ENCODE measurements at regions not wholly inside any gene's neighbourhood (a gene's known extent, or its start where the extent isn't known, plus 50 kb on each side); places are given as distances from the start of the nearest gene placed in this dataset.
"Not testable (repeated sequence)": the region's sequence is repeated elsewhere in the genome, so short reads cannot be mapped to it uniquely, and the experiment has no call there.

DNA sequence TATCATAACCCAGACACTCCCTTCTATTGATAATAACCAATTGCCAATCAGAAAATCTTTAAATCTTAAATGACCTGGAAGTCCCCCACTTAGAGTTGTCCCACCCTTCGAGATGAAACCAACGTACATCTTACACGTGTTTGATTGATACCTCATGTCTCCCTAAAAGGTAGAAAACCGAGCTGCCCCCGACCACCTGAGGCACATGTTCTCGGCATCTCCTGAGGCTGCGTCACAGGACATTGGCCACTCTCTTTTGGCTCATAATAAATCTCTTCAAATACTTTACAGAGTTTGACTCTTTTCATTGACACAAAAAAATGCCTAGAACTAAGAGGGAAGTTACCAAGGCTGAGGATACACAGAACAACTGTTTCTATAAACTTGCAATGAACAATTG lies 190.0 kb downstream of the RTP5 start:
- Histone ChIP-seq H3K27me3 (ENCODE audit: insufficient read depth, low read length) (peaks cover 7% of the 10 kb centered on the region; the same call in 1 of the 2 replicates), H3K27ac (ENCODE audit: low read depth, low read length) (no peak overlapping the region), H4K20me1 (ENCODE audit: insufficient read depth) (no peaks in the 10 kb centered on the region), H3K9me2 (ENCODE audit: insufficient read depth) (no peaks in the 10 kb centered on the region), H3K36me3 (ENCODE audit: control insufficient read depth in 1 of 2, insufficient read depth in 2 of 2, low read length in 2 of 2) (no peaks in the 10 kb centered on the region), H3K4me3 (replicated peaks in 1 of 2; ENCODE audit: low read depth in 1 of 2, low read length in 2 of 2) (no peak overlapping the region), H2AFZ (ENCODE audit: low read depth, low read length, poor library complexity, severe bottlenecking) (no peak overlapping the region), H3K79me2 (ENCODE audit: insufficient read depth, low read length) (no peaks in the 10 kb centered on the region), H3K4me2 (ENCODE audit: low read length) (no peak overlapping the region), H3K9me3 (ENCODE audit: control insufficient read depth in 1 of 2, insufficient read depth in 1 of 2, low read depth in 1 of 2, low read length in 2 of 2) (peaks cover 0 to 3% of the 10 kb centered on the region in 2 experiments; a peak in 1 of 4 replicates), H3K9ac (ENCODE audit: low read length) (no peak overlapping the region), H3K4me1 (ENCODE audit: control insufficient read depth in 1 of 2, insufficient read depth in 2 of 2, low read length in 2 of 2) (no peaks in the 10 kb centered on the region)
- DNase-seq (ENCODE audit: low read depth, low spot score) (no peak), ATAC-seq (no peak)
- no peak for TF ChIP-seq POLR2A (IDR thresholded peaks at IDR 0.05; ENCODE audit: borderline replicate concordance, extremely low read depth, insufficient read depth, insufficient read length)
- no peak for TF ChIP-seq ZFX (IDR thresholded peaks at IDR 0.05)
- ChIA-PET RAD21 (ENCODE audit: low non-redundant PET in 1 of 2, low total read pairs in 2 of 2, uncharacterized antibody in 2 of 2, unreplicated experiment in 2 of 2) (no interaction called here), CTCF (no interaction called here), POLR2A (no interaction called here)
- BruUV-seq (replicated peaks), result no TSS peak
- intact Hi-C loops (cut with micrococcal nuclease), result no loop called here

GRCh38 chr2:242060212-242060835 lies 190.8 kb downstream of the RTP5 start:
- H3K27me3 ChIP-seq (ENCODE audit: insufficient read depth, low read length), result peaks cover 7% of the 10 kb centered on the region; the same call in 1 of the 2 replicates
- ATAC-seq, result no peak
- CTCF ChIA-PET, result no interaction called here
- no peak for TF ChIP-seq FOSL1 (IDR thresholded peaks at IDR 0.05; ENCODE audit: low read depth)
- no peak for TF ChIP-seq YY1 (IDR thresholded peaks at IDR 0.05; ENCODE audit: extremely low read depth, insufficient replicate concordance, low read depth, low read length)
- TF ChIP-seq ZBTB33 (IDR thresholded peaks at IDR 0.05; ENCODE audit: extremely low read depth, insufficient replicate concordance, low read length), result no peak
- TF ChIP-seq EGR1 (IDR thresholded peaks at IDR 0.05; ENCODE audit: low read depth), result no peak
- no peak for TF ChIP-seq POLR2AphosphoS5 (IDR thresholded peaks at IDR 0.05; ENCODE audit: low read depth, low read length)
- TF ChIP-seq SP1 (IDR thresholded peaks at IDR 0.05; ENCODE audit: low read depth), result no peak
- H3K9me2 ChIP-seq (ENCODE audit: insufficient read depth), result no peaks in the 10 kb centered on the region
- intact Hi-C loops (cut with micrococcal nuclease), result no loop called here
- H3K36me3 ChIP-seq (ENCODE audit: control insufficient read depth in 1 of 2, insufficient read depth in 2 of 2, low read length in 2 of 2), result no peaks in the 10 kb centered on the region
- H3K9ac ChIP-seq (ENCODE audit: low read length), result no peak overlapping the region
- POLR2A ChIA-PET, result no interaction called here
- DNase-seq (ENCODE audit: low read depth, low spot score), result no peak
- RAD21 ChIA-PET (ENCODE audit: low non-redundant PET in 1 of 2, low total read pairs in 2 of 2, uncharacterized antibody in 2 of 2, unreplicated experiment in 2 of 2), result no interaction called here
- BruUV-seq (replicated peaks), result no TSS peak
- no peak overlapping the region for H3K4me2 ChIP-seq (ENCODE audit: low read length)
- H3K9me3 ChIP-seq (ENCODE audit: control insufficient read depth in 1 of 2, insufficient read depth in 1 of 2, low read depth in 1 of 2, low read length in 2 of 2), result peaks cover 0 to 3% of the 10 kb centered on the region in 2 experiments; a peak in 1 of 4 replicates
- no peaks in the 10 kb centered on the region for H3K4me1 ChIP-seq (ENCODE audit: control insufficient read depth in 1 of 2, insufficient read depth in 2 of 2, low read length in 2 of 2)
- no peaks in the 10 kb centered on the region for H3K79me2 ChIP-seq (ENCODE audit: insufficient read depth, low read length)
- H4K20me1 ChIP-seq (ENCODE audit: insufficient read depth), result no peaks in the 10 kb centered on the region
- no peak overlapping the region for H3K27ac ChIP-seq (ENCODE audit: low read depth, low read length)
- H3K4me3 ChIP-seq (replicated peaks in 1 of 2; ENCODE audit: low read depth in 1 of 2, low read length in 2 of 2), result no peak overlapping the region
- no peak overlapping the region for H2AFZ ChIP-seq (ENCODE audit: low read depth, low read length, poor library complexity, severe bottlenecking)

GRCh38 chr2:242061930-242062329 lies 192.4 kb downstream of the RTP5 start:
- DNase-seq (ENCODE audit: low read depth, low spot score); H3K4me1 ChIP-seq (ENCODE audit: control insufficient read depth in 1 of 2, insufficient read depth in 2 of 2, low read length in 2 of 2); H3K4me2 ChIP-seq (ENCODE audit: low read length); intact Hi-C loops (cut with micrococcal nuclease); H3K4me3 ChIP-seq (replicated peaks in 1 of 2; ENCODE audit: low read depth in 1 of 2, low read length in 2 of 2); H2AFZ ChIP-seq (ENCODE audit: low read depth, low read length, poor library complexity, severe bottlenecking); H3K9me3 ChIP-seq (ENCODE audit: control insufficient read depth in 1 of 2, insufficient read depth in 1 of 2, low read depth in 1 of 2, low read length in 2 of 2); RAD21 ChIA-PET (ENCODE audit: low non-redundant PET in 1 of 2, low total read pairs in 2 of 2, uncharacterized antibody in 2 of 2, unreplicated experiment in 2 of 2); H3K27me3 ChIP-seq (ENCODE audit: insufficient read depth, low read length); H3K36me3 ChIP-seq (ENCODE audit: control insufficient read depth in 1 of 2, insufficient read depth in 2 of 2, low read length in 2 of 2); H3K27ac ChIP-seq (ENCODE audit: low read depth, low read length); H3K9ac ChIP-seq (ENCODE audit: low read length); H3K79me2 ChIP-seq (ENCODE audit: insufficient read depth, low read length); ATAC-seq; BruUV-seq (replicated peaks); H3K9me2 ChIP-seq (ENCODE audit: insufficient read depth); POLR2A ChIA-PET; CTCF ChIA-PET; H4K20me1 ChIP-seq (ENCODE audit: insufficient read depth): not testable (repeated sequence)
